OCI-LY3 (cell line): ENCODE measurements at regions not wholly inside any gene's neighbourhood (a gene's known extent, or its start where the extent isn't known, plus 50 kb on each side); places are given as distances from the start of the nearest gene placed in this dataset.

Experiments
- H2AFZ ChIP-seq: fragments of 200-600, 300-600 bp; shearing (Covaris generic); 2 replicates; pipeline ENCODE4 v1.6.0; 2014; ENCODE audit warnings: antibody characterized with exemption, low read depth, low read length
- H3K27ac ChIP-seq: fragments of 200-600, 300-600 bp; sonication (generic); 2 replicates; pipeline ENCODE4 v1.5.1; 2014; ENCODE audit warnings: mild to moderate bottlenecking, low read length, moderate library complexity, mixed read lengths
- H3K27me3 ChIP-seq: fragments of 200-600, 300-600 bp; sonication (generic); 2 replicates; pipeline ENCODE4 v1.6.1; 2014; ENCODE audit warnings: low read depth, low read length, mixed read lengths
- H3K36me3 ChIP-seq: fragments of 200-600, 300-600 bp; sonication (generic); replicated peaks from 2 replicates; pipeline ENCODE3; 2014; ENCODE audit warnings: low read depth, low read length, mixed read lengths
- H3K4me1 ChIP-seq: fragments of 300-600, 200-600 bp; sonication (generic); 2 replicates; pipeline ENCODE4 v1.6.1; 2014; ENCODE audit warnings: low read length, mixed read lengths
- H3K4me2 ChIP-seq: fragments of 200-600, 300-600 bp; sonication (generic); 2 replicates; pipeline ENCODE4 v1.6.1; 2014; ENCODE audit warnings: low read length, mixed read lengths
- H3K4me3 ChIP-seq: fragments of 300-600, 200-600 bp; sonication (generic); 2 replicates; pipeline ENCODE4 v1.5.1; 2014; ENCODE audit warnings: antibody characterized with exemption, mild to moderate bottlenecking, low read length, moderate library complexity
- H3K79me2 ChIP-seq: fragments of 300-600, 200-600 bp; shearing (Covaris generic); 2 replicates; pipeline ENCODE4 v1.6.1; 2014; ENCODE audit warnings: mild to moderate bottlenecking, low read length, mixed read lengths
- H3K9ac ChIP-seq: fragments of 300-600, 200-600 bp; shearing (Covaris generic); 2 replicates; pipeline ENCODE4 v1.6.0; 2014; ENCODE audit warnings: mild to moderate bottlenecking, low read length, moderate library complexity
- H3K9me3 ChIP-seq: fragments of 200-600, 300-600 bp; shearing (Covaris generic); 2 replicates; pipeline ENCODE4 v1.6.1; 2014; ENCODE audit warnings: low read length, mixed read lengths; ENCODE audit not compliant: insufficient read depth
- H4K20me1 ChIP-seq: fragments of 200-600, 300-600 bp; sonication (generic); 2 replicates; pipeline ENCODE4 v1.6.1; 2016; ENCODE audit warnings: low read length, mixed read lengths; ENCODE audit not compliant: insufficient read depth
- EZH2phosphoT487 ChIP-seq: fragments of 200-600 bp; shearing (Covaris generic); IDR thresholded peaks from 2 replicates; pipeline ENCODE4 v1.6.1; 2018; ENCODE audit warnings: antibody characterized with exemption, mixed run types, low read depth
- TF ChIP-seq, protein P1 (sequence below): fragments of 200-600, 300-600 bp; sonication (generic); IDR thresholded peaks from 2 replicates; pipeline ENCODE4 v1.5.1; 2014; ENCODE audit warnings: antibody characterized with exemption, low read length, low read depth

GRCh38 chr10:3959370-3960325 lies 174.6 kb upstream of the KLF6 start:
- Histone ChIP-seq H3K4me3 (peak overlapping the region; percentile 69), H3K36me3 (no peaks in the 10 kb centered on the region), H4K20me1 (no peaks in the 10 kb centered on the region), H3K9me3 (no peaks in the 10 kb centered on the region), H2AFZ (peak overlapping the region; percentile 60; the same call in 1 of the 2 replicates), H3K27ac (no peak overlapping the region), H3K4me2 (peak overlapping the region; percentile 91), H3K4me1 (peaks cover 25% of the 10 kb centered on the region), H3K79me2 (no peaks in the 10 kb centered on the region), H3K9ac (peak overlapping the region; percentile 36), H3K27me3 (no peaks in the 10 kb centered on the region)
- no peak for TF ChIP-seq EZH2phosphoT487
- TF ChIP-seq, protein P1, sequence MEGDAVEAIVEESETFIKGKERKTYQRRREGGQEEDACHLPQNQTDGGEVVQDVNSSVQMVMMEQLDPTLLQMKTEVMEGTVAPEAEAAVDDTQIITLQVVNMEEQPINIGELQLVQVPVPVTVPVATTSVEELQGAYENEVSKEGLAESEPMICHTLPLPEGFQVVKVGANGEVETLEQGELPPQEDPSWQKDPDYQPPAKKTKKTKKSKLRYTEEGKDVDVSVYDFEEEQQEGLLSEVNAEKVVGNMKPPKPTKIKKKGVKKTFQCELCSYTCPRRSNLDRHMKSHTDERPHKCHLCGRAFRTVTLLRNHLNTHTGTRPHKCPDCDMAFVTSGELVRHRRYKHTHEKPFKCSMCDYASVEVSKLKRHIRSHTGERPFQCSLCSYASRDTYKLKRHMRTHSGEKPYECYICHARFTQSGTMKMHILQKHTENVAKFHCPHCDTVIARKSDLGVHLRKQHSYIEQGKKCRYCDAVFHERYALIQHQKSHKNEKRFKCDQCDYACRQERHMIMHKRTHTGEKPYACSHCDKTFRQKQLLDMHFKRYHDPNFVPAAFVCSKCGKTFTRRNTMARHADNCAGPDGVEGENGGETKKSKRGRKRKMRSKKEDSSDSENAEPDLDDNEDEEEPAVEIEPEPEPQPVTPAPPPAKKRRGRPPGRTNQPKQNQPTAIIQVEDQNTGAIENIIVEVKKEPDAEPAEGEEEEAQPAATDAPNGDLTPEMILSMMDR: no peak

- H3K27me3 ChIP-seq: no peaks in the 10 kb centered on the region
- no peak overlapping the region for H3K27ac ChIP-seq
- H3K4me2 ChIP-seq: no peak overlapping the region
- no peaks in the 10 kb centered on the region for H3K79me2 ChIP-seq
- no peak overlapping the region for H2AFZ ChIP-seq
- peaks cover 25% of the 10 kb centered on the region for H3K4me1 ChIP-seq
- TF ChIP-seq EZH2phosphoT487: no peak
- TF ChIP-seq, protein P1: no peak
- no peak overlapping the region for H3K9ac ChIP-seq
- no peak overlapping the region for H3K4me3 ChIP-seq
- H3K9me3 ChIP-seq: no peaks in the 10 kb centered on the region
- no peaks in the 10 kb centered on the region for H4K20me1 ChIP-seq
- no peaks in the 10 kb centered on the region for H3K36me3 ChIP-seq
Observed at GRCh38 chr10:3958472-3958996, 173.5 kb upstream of the KLF6 start.

DNA sequence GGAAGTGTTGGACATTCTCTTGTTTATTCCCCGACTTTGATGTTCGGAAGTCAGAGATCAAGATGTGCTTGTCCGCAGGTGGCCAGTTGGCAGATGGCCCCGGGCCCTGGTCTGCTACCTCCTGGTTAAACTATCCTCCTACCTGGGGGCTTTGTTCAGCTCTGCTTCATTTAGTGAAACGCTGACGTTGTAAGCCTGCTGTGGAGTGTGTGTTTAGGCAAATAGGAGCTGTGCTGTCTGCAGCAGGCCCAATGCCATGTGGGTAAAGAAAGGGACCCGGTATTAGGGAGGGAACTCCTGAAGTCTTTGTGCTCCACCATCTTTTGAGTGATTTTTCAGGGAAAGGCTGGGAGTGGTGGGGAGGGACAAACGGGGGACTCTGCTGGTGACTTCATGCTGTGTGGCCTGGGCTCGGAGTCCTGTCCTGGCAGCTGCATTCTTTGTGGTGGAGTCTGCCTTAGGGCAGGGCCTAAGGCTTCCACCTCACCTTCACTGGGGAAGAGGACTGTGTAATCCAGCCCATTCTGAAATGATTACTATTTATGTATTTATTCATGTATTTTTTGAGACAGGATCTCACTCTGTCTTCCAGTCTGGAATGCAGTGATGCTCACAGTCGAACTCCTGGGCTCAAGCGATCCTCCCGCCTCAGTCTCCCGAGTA lies 171.1 kb upstream of the KLF6 start:
- Histone ChIP-seq H3K4me1 (peaks cover 22% of the 10 kb centered on the region), H3K9ac (no peak overlapping the region), H3K27me3 (no peaks in the 10 kb centered on the region), H3K79me2 (no peaks in the 10 kb centered on the region), H3K9me3 (no peaks in the 10 kb centered on the region), H4K20me1 (no peaks in the 10 kb centered on the region), H3K4me3 (no peak overlapping the region), H3K27ac (no peak overlapping the region), H3K4me2 (no peak overlapping the region), H2AFZ (no peak overlapping the region), H3K36me3 (no peaks in the 10 kb centered on the region)
- TF ChIP-seq, protein P1: no peak
- TF ChIP-seq EZH2phosphoT487: no peak

GRCh38 chr10:3955493-3955892 lies 170.5 kb upstream of the KLF6 start:
- Histone ChIP-seq H3K79me2 (no peaks in the 10 kb centered on the region), H4K20me1 (no peaks in the 10 kb centered on the region), H3K4me2 (no peak overlapping the region), H3K36me3 (no peaks in the 10 kb centered on the region), H3K4me1 (peaks cover 16% of the 10 kb centered on the region), H3K27ac (no peak overlapping the region), H3K4me3 (no peak overlapping the region), H2AFZ (no peak overlapping the region), H3K9me3 (no peaks in the 10 kb centered on the region), H3K27me3 (no peaks in the 10 kb centered on the region), H3K9ac (no peak overlapping the region)
- TF ChIP-seq, protein P1: no peak
- no peak for TF ChIP-seq EZH2phosphoT487
